Prostate gland (tissue), 2 donors: ENCODE measurements at regions not wholly inside any gene's neighbourhood (a gene's known extent, or its start where the extent isn't known, plus 50 kb on each side); places are given as distances from the start of the nearest gene placed in this dataset.

Source experiments
- CTCF ChIP-seq, 4 experiments: fragments of 200-600 bp in 2 of 4; fragments of 450-650 bp in 2 of 4; sonication (generic) in 2 of 4; IDR thresholded peaks; 1 replicate in 3 of 4; 2 replicates in 1 of 4; pipeline ENCODE4 v1.5.1; 2016 to 2019; ENCODE audit warnings: antibody characterized with exemption in 4 of 4, mild to moderate bottlenecking in 2 of 4, moderate library complexity in 2 of 4
- POLR2AphosphoS5 ChIP-seq: sonication (generic); formaldehyde crosslinking; IDR thresholded peaks from one replicate; pipeline ENCODE4 v1.6.1; 2017; ENCODE audit warnings: antibody characterized with exemption

GRCh38 chr22:49094858-49095257 is 732.8 kb downstream of the BRD1 start:
- TF ChIP-seq CTCF (IDR thresholded peaks at IDR 0.05) (no peak), POLR2AphosphoS5 (no peak)
